ENCODE measurements at regions not wholly inside any gene's neighbourhood (a gene's known extent, or its start where the extent isn't known, plus 50 kb on each side); places are given as distances from the start of the nearest gene placed in this dataset.

DNA sequence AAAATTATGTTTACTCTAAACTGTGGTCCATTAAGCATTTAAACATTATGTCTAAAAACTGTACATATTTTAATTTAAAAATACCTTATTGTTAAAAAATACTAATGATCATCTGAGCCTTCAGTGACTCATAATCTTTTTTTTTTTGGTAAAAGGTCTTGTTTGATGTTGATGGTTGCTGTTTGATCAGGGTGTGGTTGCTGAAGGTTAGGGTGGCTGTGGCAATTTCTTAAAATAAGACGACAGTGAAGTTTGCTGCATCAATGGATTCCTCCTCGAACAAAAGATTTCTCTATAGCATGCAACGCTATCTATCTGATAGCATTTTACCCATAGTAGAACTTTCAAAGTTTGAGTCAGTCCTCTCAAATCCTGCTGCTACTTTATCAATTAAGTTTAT, 180.0 kb upstream of the AHR start:
- TF ChIP-seq, protein P1, sequence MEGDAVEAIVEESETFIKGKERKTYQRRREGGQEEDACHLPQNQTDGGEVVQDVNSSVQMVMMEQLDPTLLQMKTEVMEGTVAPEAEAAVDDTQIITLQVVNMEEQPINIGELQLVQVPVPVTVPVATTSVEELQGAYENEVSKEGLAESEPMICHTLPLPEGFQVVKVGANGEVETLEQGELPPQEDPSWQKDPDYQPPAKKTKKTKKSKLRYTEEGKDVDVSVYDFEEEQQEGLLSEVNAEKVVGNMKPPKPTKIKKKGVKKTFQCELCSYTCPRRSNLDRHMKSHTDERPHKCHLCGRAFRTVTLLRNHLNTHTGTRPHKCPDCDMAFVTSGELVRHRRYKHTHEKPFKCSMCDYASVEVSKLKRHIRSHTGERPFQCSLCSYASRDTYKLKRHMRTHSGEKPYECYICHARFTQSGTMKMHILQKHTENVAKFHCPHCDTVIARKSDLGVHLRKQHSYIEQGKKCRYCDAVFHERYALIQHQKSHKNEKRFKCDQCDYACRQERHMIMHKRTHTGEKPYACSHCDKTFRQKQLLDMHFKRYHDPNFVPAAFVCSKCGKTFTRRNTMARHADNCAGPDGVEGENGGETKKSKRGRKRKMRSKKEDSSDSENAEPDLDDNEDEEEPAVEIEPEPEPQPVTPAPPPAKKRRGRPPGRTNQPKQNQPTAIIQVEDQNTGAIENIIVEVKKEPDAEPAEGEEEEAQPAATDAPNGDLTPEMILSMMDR (IDR thresholded peaks at IDR 0.05) = no peak
- TF ChIP-seq EP300 (IDR thresholded peaks at IDR 0.05) = no peak

Data from tibial nerve (tissue), 4 donors.